Endothelial cell of umbilical vein (primary cell): ENCODE measurements at regions not wholly inside any gene's neighbourhood (a gene's known extent, or its start where the extent isn't known, plus 50 kb on each side); places are given as distances from the start of the nearest gene placed in this dataset.

ENCODE experiments used
- BruUV-seq: library from RNA; stranded (reverse); fragments of 400-500 nt; replicated peaks from 2 replicates; lab custom pipeline; 2021; lab: Mats Ljungman, UMichigan
- CTCF ChIA-PET: fragments of 300-600, 350-600 bp; sonication (Branson Sonifier 250); formaldehyde crosslinking; loops from one replicate; lab custom pipeline; 2021; ENCODE audit warnings: antibody characterized with exemption, inconsistent platforms; lab: Charles Lee
- POLR2A ChIA-PET: fragments of 300-600, 350-600 bp; sonication (Branson Sonifier 250); formaldehyde crosslinking; loops from one replicate; lab custom pipeline; 2021; ENCODE audit warnings: antibody characterized with exemption, inconsistent platforms; lab: Charles Lee
- DNase-seq: peaks from one replicate; pipeline ENCODE4 v3.0.0-alpha.2; 2011; ENCODE audit warnings: low read depth, low spot score
- FAIRE-seq: peaks from 2 replicates; lab custom pipeline; 2011; peaks lifted over from hg19 to GRCh38; lab: Jason Lieb, UNC
- H2AFZ ChIP-seq: 2 replicates; pipeline ENCODE4 v1.6.0; 2012; ENCODE audit warnings: low read depth, low read length, control low read depth, inconsistent platforms
- H3K27ac ChIP-seq: 2 replicates; pipeline ENCODE4 v1.5.1; 2011; ENCODE audit warnings: low read depth, mild to moderate bottlenecking, control low read depth, low read length, moderate library complexity; ENCODE audit not compliant: insufficient read depth
- H3K27me3 ChIP-seq, 2 experiments: 2 replicates each; pipeline versions ENCODE4 v1.6.0 to v1.6.1; 2011; ENCODE audit warnings: low read length in 2 of 2, mixed read lengths in 1 of 2; ENCODE audit not compliant: control insufficient read depth in 2 of 2, insufficient read depth in 2 of 2
- H3K36me3 ChIP-seq, 2 experiments: 2 replicates in 1 of 2; 3 replicates in 1 of 2; pipeline ENCODE4 v1.5.1; 2011; ENCODE audit warnings: low read length in 2 of 2, mild to moderate bottlenecking in 1 of 2, moderate library complexity in 1 of 2; ENCODE audit not compliant: control insufficient read depth in 2 of 2, insufficient read depth in 2 of 2; ENCODE audit errors: extremely low read depth in 1 of 2
- H3K4me1 ChIP-seq: 3 replicates; pipeline ENCODE4 v1.5.1; 2011; ENCODE audit warnings: mild to moderate bottlenecking, low read length; ENCODE audit not compliant: control insufficient read depth, insufficient read depth; ENCODE audit errors: extremely low read depth
- H3K4me2 ChIP-seq: 2 replicates; pipeline ENCODE4 v1.6.1; 2011; ENCODE audit warnings: low read length, control low read depth, mixed read lengths; ENCODE audit not compliant: insufficient read depth
- H3K4me3 ChIP-seq, 3 experiments: fragments of 200-600 bp in 1 of 3; sonication (generic), shearing (Covaris generic) in 1 of 3; replicated peaks in 1 of 3; 2 replicates each; pipeline ENCODE4 v1.5.1; 2011 to 2016; ENCODE audit warnings: control low read depth in 3 of 3, low read length in 3 of 3, mild to moderate bottlenecking in 2 of 3, inconsistent platforms in 1 of 3, low read depth in 1 of 3, moderate library complexity in 1 of 3; ENCODE audit not compliant: insufficient read depth in 1 of 3
- H3K79me2 ChIP-seq: 2 replicates; pipeline ENCODE4 v1.6.0; 2012; ENCODE audit warnings: low read length, inconsistent platforms; ENCODE audit not compliant: control insufficient read depth, insufficient read depth
- H3K9ac ChIP-seq: replicated peaks from 2 replicates; pipeline ENCODE3; 2011; ENCODE audit warnings: low read length, control low read depth; ENCODE audit not compliant: insufficient read depth; ENCODE audit errors: extremely low read depth
- H3K9me1 ChIP-seq: replicated peaks from 3 replicates; pipeline ENCODE4 v1.6.0; 2011; ENCODE audit warnings: mild to moderate bottlenecking, low read length; ENCODE audit not compliant: control insufficient read depth, insufficient read depth; ENCODE audit errors: extremely low read depth
- H3K9me3 ChIP-seq: replicated peaks from 2 replicates; pipeline ENCODE4 v1.5.1; 2012; ENCODE audit warnings: low read length, inconsistent platforms; ENCODE audit not compliant: control insufficient read depth, insufficient read depth
- H4K20me1 ChIP-seq: replicated peaks from 2 replicates; pipeline ENCODE3; 2011; ENCODE audit warnings: mild to moderate bottlenecking, low read length; ENCODE audit not compliant: control insufficient read depth, insufficient read depth; ENCODE audit errors: extremely low read depth
- CTCF ChIP-seq, 2 donors: IDR thresholded peaks; 1 replicate in 1 of 2; 2 replicates in 1 of 2; pipeline ENCODE4 v1.5.1; 2011; ENCODE audit warnings: low read length in 2 of 2, mild to moderate bottlenecking in 2 of 2, moderate library complexity in 2 of 2, control low read depth in 1 of 2, inconsistent platforms in 1 of 2, low read depth in 1 of 2; ENCODE audit not compliant: insufficient read depth in 1 of 2; ENCODE audit errors: extremely low read depth in 1 of 2
- EZH2 ChIP-seq: IDR thresholded peaks from 2 replicates; pipeline ENCODE4 v1.6.1; 2012; ENCODE audit warnings: borderline replicate concordance, low read depth, mild to moderate bottlenecking, moderate library complexity, low read length, inconsistent platforms; ENCODE audit not compliant: severe bottlenecking
- FOS ChIP-seq: IDR thresholded peaks from 2 replicates; pipeline ENCODE4 v1.6.1; 2011; ENCODE audit warnings: mild to moderate bottlenecking, low read length, moderate library complexity, borderline replicate concordance; ENCODE audit not compliant: insufficient read depth
- GATA2 ChIP-seq: IDR thresholded peaks from 2 replicates; pipeline ENCODE4 v1.7.0; 2011; ENCODE audit warnings: low read depth, mild to moderate bottlenecking, moderate library complexity, mixed read lengths, low read length; ENCODE audit not compliant: insufficient read length, insufficient read depth
- JUN ChIP-seq: IDR thresholded peaks from 2 replicates; pipeline ENCODE4 v1.6.1; 2011; ENCODE audit warnings: borderline replicate concordance, low read depth; ENCODE audit not compliant: insufficient read length, insufficient read depth
- MYC ChIP-seq: IDR thresholded peaks from one replicate; pipeline ENCODE4 v1.6.1; 2011; ENCODE audit warnings: mild to moderate bottlenecking, low read depth, low read length
- POLR2A ChIP-seq: IDR thresholded peaks from 2 replicates; pipeline ENCODE4 v1.6.1; 2012; ENCODE audit warnings: low read depth, mild to moderate bottlenecking, control low read depth, low read length
- POLR2AphosphoS5 ChIP-seq: IDR thresholded peaks from 2 replicates; pipeline ENCODE4 v1.6.1; 2012; ENCODE audit warnings: low read depth, mild to moderate bottlenecking, control low read depth, low read length, moderate library complexity; ENCODE audit not compliant: insufficient read depth
- dilution Hi-C: fragments of 300-500 bp; cut with MboI; formaldehyde crosslinking; loops from one replicate; pipeline ENCODE4 v1.15.0; 2019; ENCODE audit warnings: low sequenced_read_pairs; ENCODE audit not compliant: extremely low pct_ligation_motif_present
- intact Hi-C: fragments of 100-400 bp; cut with micrococcal nuclease; formaldehyde crosslinking; loops from one replicate; pipeline ENCODE4 v1.10.0; 2022
- TF ChIP-seq, protein P1 (sequence below): IDR thresholded peaks from 2 replicates; pipeline ENCODE4 v1.6.1; 2011; ENCODE audit not compliant: insufficient read depth, insufficient read length

DNA sequence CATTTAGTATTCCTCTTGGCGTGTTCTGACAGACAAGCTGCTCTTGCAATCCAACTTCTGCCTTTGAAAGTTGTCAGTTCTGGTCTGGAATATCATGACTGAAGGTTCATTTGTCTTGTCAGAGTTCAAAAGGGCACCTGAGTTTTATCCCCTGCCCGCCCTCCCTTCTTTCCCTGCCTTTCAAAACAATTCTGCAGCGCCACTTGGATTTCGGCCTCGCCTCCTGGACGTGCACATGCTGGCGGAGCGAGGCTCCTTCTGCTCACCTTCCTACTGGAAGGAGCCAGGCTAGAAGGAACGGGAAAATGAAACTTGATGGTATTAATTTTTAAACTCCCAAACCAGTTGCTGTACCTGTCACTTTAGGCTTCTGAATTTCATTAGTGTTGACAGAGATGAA lies 55.7 kb upstream of the HDGFL1 start:
- no peak for TF ChIP-seq POLR2A
- no peak for TF ChIP-seq EZH2
- TF ChIP-seq POLR2AphosphoS5 = no peak
- TF ChIP-seq CTCF (IDR thresholded peaks at IDR 0.05; ENCODE audit: extremely low read depth in 1 of 2, insufficient read depth in 1 of 2, low read depth in 1 of 2, low read length in 2 of 2) = no peak
- TF ChIP-seq, protein P1, sequence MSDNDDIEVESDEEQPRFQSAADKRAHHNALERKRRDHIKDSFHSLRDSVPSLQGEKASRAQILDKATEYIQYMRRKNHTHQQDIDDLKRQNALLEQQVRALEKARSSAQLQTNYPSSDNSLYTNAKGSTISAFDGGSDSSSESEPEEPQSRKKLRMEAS = no peak
- no peak for TF ChIP-seq JUN
- no peak for TF ChIP-seq MYC
- no peak for TF ChIP-seq GATA2
- no peak for TF ChIP-seq FOS
- no peaks in the 10 kb centered on the region for H3K36me3 ChIP-seq
- DNase-seq (no peak), FAIRE-seq (no peak)
- intact Hi-C loops = no loop called here
- no peak overlapping the region for H3K27ac ChIP-seq
- no peaks in the 10 kb centered on the region for H3K9me3 ChIP-seq
- CTCF ChIA-PET = interaction anchor here (0.6 to 2.3 kb wide), 3 partner anchors 12 to 14 kb away, joined by 3 to 7 read pairs (median 3); no protein-coding TSS in a partner anchor
- dilution Hi-C loops = no loop called here
- H3K4me1 ChIP-seq = no peaks in the 10 kb centered on the region
- no TSS peak for BruUV-seq
- no peaks in the 10 kb centered on the region for H4K20me1 ChIP-seq
- no peak overlapping the region for H3K9ac ChIP-seq
- H3K79me2 ChIP-seq = no peaks in the 10 kb centered on the region
- H2AFZ ChIP-seq = no peak overlapping the region
- no peak overlapping the region for H3K4me2 ChIP-seq
- no peaks in the 10 kb centered on the region for H3K27me3 ChIP-seq
- no peaks in the 10 kb centered on the region for H3K9me1 ChIP-seq
- no peak overlapping the region for H3K4me3 ChIP-seq
- POLR2A ChIA-PET = no interaction called here
